Neuronal stem cell (in vitro differentiated cells): ENCODE measurements at regions not wholly inside any gene's neighbourhood (a gene's known extent, or its start where the extent isn't known, plus 50 kb on each side); places are given as distances from the start of the nearest gene placed in this dataset.

Experiments used
- DNase-seq: peaks from one replicate; pipeline ENCODE4 v3.0.0-alpha.2; 2013; ENCODE audit warnings: low spot score
- H2AFZ ChIP-seq: one replicate; pipeline ENCODE4 v1.6.1; 2013; ENCODE audit warnings: mild to moderate bottlenecking, low read length, inconsistent platforms
- H2AK5ac ChIP-seq: 2 replicates; pipeline ENCODE4 v1.6.1; 2013; ENCODE audit warnings: low read depth, mild to moderate bottlenecking, inconsistent platforms, low read length, moderate library complexity, mixed read lengths
- H2BK120ac ChIP-seq: 2 replicates; pipeline ENCODE4 v1.6.1; 2013; ENCODE audit warnings: low read depth, mild to moderate bottlenecking, inconsistent platforms, low read length, moderate library complexity, mixed read lengths
- H2BK12ac ChIP-seq: one replicate; pipeline ENCODE4 v1.6.1; 2013; ENCODE audit warnings: low read length, inconsistent platforms
- H2BK15ac ChIP-seq: 2 replicates; pipeline ENCODE4 v1.6.1; 2013; ENCODE audit warnings: mild to moderate bottlenecking, low read length, inconsistent platforms, mixed read lengths
- H2BK5ac ChIP-seq: one replicate; pipeline ENCODE4 v1.6.1; 2013; ENCODE audit warnings: inconsistent platforms, mild to moderate bottlenecking, low read length, moderate library complexity
- H3K14ac ChIP-seq: one replicate; pipeline ENCODE4 v1.6.1; 2013; ENCODE audit warnings: low read length, inconsistent platforms
- H3K18ac ChIP-seq: 2 replicates; pipeline ENCODE4 v1.6.1; 2013; ENCODE audit warnings: low read length, inconsistent platforms
- H3K23ac ChIP-seq: 2 replicates; pipeline ENCODE4 v1.6.1; 2013; ENCODE audit warnings: low read depth, mild to moderate bottlenecking, mixed read lengths, low read length, inconsistent platforms; ENCODE audit not compliant: poor library complexity
- H3K27ac ChIP-seq: replicated peaks from 3 replicates; pipeline ENCODE4 v1.5.1; 2013; ENCODE audit warnings: low read length, inconsistent platforms
- H3K27me3 ChIP-seq, 3 experiments: 2 replicates each; pipeline ENCODE4 v1.6.1; 2013; ENCODE audit warnings: low read length in 3 of 3, mild to moderate bottlenecking in 2 of 3, inconsistent platforms in 1 of 3, low read depth in 1 of 3, mixed read lengths in 1 of 3, moderate library complexity in 1 of 3; ENCODE audit not compliant: control insufficient read depth in 3 of 3, insufficient read depth in 3 of 3
- H3K36me3 ChIP-seq, 2 donors: replicated peaks in 1 of 2; 2 replicates each; pipeline ENCODE4 v1.6.1; 2013; ENCODE audit warnings: low read length in 2 of 2; ENCODE audit not compliant: control insufficient read depth in 2 of 2, insufficient read depth in 2 of 2
- H3K4ac ChIP-seq: 2 replicates; pipeline ENCODE4 v1.6.1; 2013; ENCODE audit warnings: inconsistent platforms, mild to moderate bottlenecking, low read length, moderate library complexity
- H3K4me1 ChIP-seq, 2 donors: 1 replicate in 1 of 2; 2 replicates in 1 of 2; pipeline ENCODE4 v1.6.1; 2013; ENCODE audit warnings: low read length in 2 of 2, low read depth in 1 of 2; ENCODE audit not compliant: control insufficient read depth in 2 of 2, insufficient read depth in 1 of 2
- H3K4me2 ChIP-seq: one replicate; pipeline ENCODE4 v1.6.1; 2013; ENCODE audit warnings: mild to moderate bottlenecking, low read length, inconsistent platforms; ENCODE audit not compliant: insufficient read depth, poor library complexity, severe bottlenecking
- H3K4me3 ChIP-seq, 2 donors: 2 replicates each; pipeline ENCODE4 v1.5.1; 2013; ENCODE audit warnings: low read length in 2 of 2, mild to moderate bottlenecking in 2 of 2, inconsistent platforms in 1 of 2, moderate library complexity in 1 of 2
- H3K79me1 ChIP-seq: one replicate; pipeline ENCODE4 v1.6.1; 2013; ENCODE audit warnings: low read depth, mild to moderate bottlenecking, inconsistent platforms, low read length, moderate library complexity
- H3K9ac ChIP-seq: one replicate; pipeline ENCODE4 v1.6.1; 2013; ENCODE audit warnings: mild to moderate bottlenecking, low read depth, low read length, inconsistent platforms; ENCODE audit not compliant: poor library complexity
- H3K9me3 ChIP-seq, 2 donors: replicated peaks in 1 of 2; 2 replicates each; pipeline versions ENCODE3 to v1.6.1; 2013; ENCODE audit warnings: low read length in 2 of 2, mild to moderate bottlenecking in 2 of 2, inconsistent platforms in 1 of 2, low read depth in 1 of 2, mixed read lengths in 1 of 2, moderate library complexity in 1 of 2; ENCODE audit not compliant: control insufficient read depth in 2 of 2, insufficient read depth in 1 of 2
- H4K8ac ChIP-seq: one replicate; pipeline ENCODE4 v1.6.1; 2013; ENCODE audit warnings: low read depth, mild to moderate bottlenecking, inconsistent platforms, low read length, moderate library complexity
- H4K91ac ChIP-seq: one replicate; pipeline ENCODE4 v1.6.1; 2013; ENCODE audit warnings: low read length, low read depth, mild to moderate bottlenecking, inconsistent platforms; ENCODE audit not compliant: poor library complexity
- WGBS, 2 donors: extraction: QIAGEN DNeasy Blood & Tissue Kit; methylation state at CpG; one replicate each; pipeline ENCODE4 v1.1.7; 2013; ENCODE audit warnings: missing lambda C conversion rate in 2 of 2, mixed read lengths in 1 of 2; ENCODE audit not compliant: insufficient read length in 2 of 2, insufficient replicate concordance in 1 of 2; ENCODE audit errors: extremely low coverage in 2 of 2; 5-methylcytosine and 5-hydroxymethylcytosine counted together

DNA sequence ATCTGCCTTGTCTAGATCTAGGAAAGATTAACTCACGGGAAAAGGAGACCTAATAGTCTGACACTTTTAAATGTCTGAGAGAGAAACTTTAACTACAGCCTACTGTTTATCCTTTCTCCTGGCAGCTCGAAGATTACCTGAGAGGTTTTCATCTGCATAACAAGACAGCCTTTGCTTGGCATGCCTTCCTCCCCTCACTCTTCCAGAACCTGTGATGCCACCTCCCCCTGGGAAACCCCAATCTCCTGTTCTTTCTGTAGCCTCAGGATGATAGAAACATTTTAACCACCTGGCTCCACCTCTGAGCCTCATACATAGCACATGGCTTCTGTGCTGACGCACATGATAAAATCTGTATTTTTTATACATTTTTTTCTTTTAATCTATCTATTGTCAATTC is 420.8 kb downstream of the CNTN6 start:
- H3K9me3 ChIP-seq = no peaks in the 10 kb centered on the region
- DNase-seq = no peak

DNA sequence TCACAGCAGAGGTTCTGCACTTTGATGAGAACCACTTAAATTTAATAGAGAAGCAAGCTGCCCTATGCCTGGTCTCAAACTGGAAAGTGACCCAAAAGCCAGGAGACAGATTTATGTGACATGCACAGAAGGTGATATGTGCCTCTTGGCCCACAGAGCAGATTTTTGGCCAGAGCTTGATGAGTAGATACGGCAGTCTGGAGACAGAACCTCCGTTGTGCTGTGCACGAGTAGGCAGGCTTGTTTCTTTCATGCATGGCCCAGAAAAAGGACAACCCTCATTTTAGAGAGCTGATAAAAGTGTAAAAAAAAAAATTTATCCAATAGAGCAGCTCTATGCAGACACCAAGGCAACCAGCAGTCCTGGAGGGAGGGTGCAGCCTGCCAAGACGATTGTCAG is 423.1 kb downstream of the CNTN6 start:
- DNase-seq = no peak
- H2BK120ac ChIP-seq = no peak overlapping the region
- H4K8ac ChIP-seq = no peak overlapping the region
- H3K9ac ChIP-seq = no peak overlapping the region
- H2AK5ac ChIP-seq = no peak overlapping the region
- H3K4me2 ChIP-seq = no peak overlapping the region
- no peaks in the 10 kb centered on the region for H3K27me3 ChIP-seq
- no peak overlapping the region for H3K23ac ChIP-seq
- H3K4me3 ChIP-seq = no peak overlapping the region
- H3K27ac ChIP-seq = no peak overlapping the region
- H2BK12ac ChIP-seq = no peak overlapping the region
- no peak overlapping the region for H3K14ac ChIP-seq
- no peaks in the 10 kb centered on the region for H3K79me1 ChIP-seq
- no peaks in the 10 kb centered on the region for H3K36me3 ChIP-seq
- no peak overlapping the region for H3K4ac ChIP-seq
- H3K18ac ChIP-seq = no peak overlapping the region
- no peak overlapping the region for H4K91ac ChIP-seq
- no CpG with 5 or more reads among the region's 4 CpGs for WGBS, 2 donors
- no peaks in the 10 kb centered on the region for H3K9me3 ChIP-seq
- H2BK15ac ChIP-seq = no peak overlapping the region
- no peak overlapping the region for H2BK5ac ChIP-seq
- H3K4me1 ChIP-seq = no peaks in the 10 kb centered on the region
- no peak overlapping the region for H2AFZ ChIP-seq

More for the DNA sequence above, 420.8 kb downstream of the CNTN6 start:
- H3K36me3 ChIP-seq = no peaks in the 10 kb centered on the region
- H2AFZ ChIP-seq = no peak overlapping the region
- H3K4me2 ChIP-seq = no peak overlapping the region
- H3K27ac ChIP-seq = no peak overlapping the region
- H3K4me3 ChIP-seq = no peak overlapping the region
- no peaks in the 10 kb centered on the region for H3K27me3 ChIP-seq
- WGBS, 2 donors = no CpG with 5 or more reads among the region's 3 CpGs
- no peak overlapping the region for H3K14ac ChIP-seq
- H4K8ac ChIP-seq = no peak overlapping the region
- H2BK120ac ChIP-seq = no peak overlapping the region
- H3K79me1 ChIP-seq = no peaks in the 10 kb centered on the region
- H3K9ac ChIP-seq = no peak overlapping the region
- H3K23ac ChIP-seq = no peak overlapping the region
- no peaks in the 10 kb centered on the region for H3K4me1 ChIP-seq
- no peak overlapping the region for H3K4ac ChIP-seq
- no peak overlapping the region for H2BK5ac ChIP-seq
- no peak overlapping the region for H4K91ac ChIP-seq
- H2BK15ac ChIP-seq = no peak overlapping the region
- H2BK12ac ChIP-seq = no peak overlapping the region
- no peak overlapping the region for H2AK5ac ChIP-seq
- H3K18ac ChIP-seq = no peak overlapping the region

DNA sequence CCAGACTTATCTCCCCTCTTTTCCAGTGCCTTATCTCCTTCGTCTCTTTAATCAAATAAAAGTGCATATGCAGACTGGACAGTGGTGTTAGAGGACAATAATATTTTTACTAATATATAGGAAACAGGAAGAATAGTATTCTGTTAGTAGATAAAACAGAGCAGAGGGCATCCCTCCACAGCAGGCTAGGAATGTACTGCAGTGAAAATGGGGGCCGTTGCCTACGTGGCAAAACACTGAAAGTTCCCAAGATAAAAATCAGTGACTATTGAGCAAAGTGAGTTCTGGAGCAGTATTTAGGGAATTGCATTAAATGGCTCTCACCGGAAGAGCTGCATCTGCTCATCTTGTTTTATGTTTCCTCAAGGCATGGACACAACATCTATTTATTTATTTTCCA is 435.0 kb downstream of the CNTN6 start:
- Histone ChIP-seq H3K9me3 (no peaks in the 10 kb centered on the region), H3K23ac (no peak overlapping the region), H3K4ac (no peak overlapping the region)

DNA sequence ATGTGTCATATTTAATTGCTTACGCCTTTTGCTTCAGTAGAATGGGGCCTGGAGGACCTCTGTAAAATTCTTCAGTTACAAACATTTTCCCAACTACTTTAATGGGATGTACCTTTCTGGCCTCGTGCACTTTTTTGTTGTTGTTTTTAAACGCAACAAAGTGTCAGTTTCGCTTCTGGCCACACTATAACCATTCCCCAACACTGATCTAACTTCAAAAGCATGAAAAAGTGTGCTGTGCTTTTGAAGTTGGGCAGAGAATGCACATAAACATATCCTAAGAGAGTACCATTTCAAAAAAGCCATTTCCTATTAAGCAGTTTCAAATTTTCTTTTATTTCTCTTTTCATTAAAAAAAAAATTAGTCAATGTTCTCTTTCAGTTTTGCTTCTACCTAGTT is 435.8 kb downstream of the CNTN6 start:
- no peaks in the 10 kb centered on the region for H3K79me1 ChIP-seq
- no peak overlapping the region for H3K4me2 ChIP-seq
- H2BK5ac ChIP-seq = no peak overlapping the region
- no peak overlapping the region for H3K23ac ChIP-seq
- H2AFZ ChIP-seq = no peak overlapping the region
- no peak overlapping the region for H2BK120ac ChIP-seq
- no peak overlapping the region for H3K18ac ChIP-seq
- no peak overlapping the region for H2AK5ac ChIP-seq
- no peak overlapping the region for H4K91ac ChIP-seq
- DNase-seq = no peak
- H3K4ac ChIP-seq = no peak overlapping the region
- WGBS, 2 donors = no CpG with 5 or more reads among the region's 4 CpGs
- no peak overlapping the region for H3K9ac ChIP-seq
- H3K9me3 ChIP-seq = no peaks in the 10 kb centered on the region
- no peak overlapping the region for H3K4me3 ChIP-seq
- H3K27me3 ChIP-seq = no peaks in the 10 kb centered on the region
- no peak overlapping the region for H3K14ac ChIP-seq
- no peak overlapping the region for H4K8ac ChIP-seq
- no peak overlapping the region for H2BK15ac ChIP-seq
- H3K36me3 ChIP-seq = no peaks in the 10 kb centered on the region
- no peaks in the 10 kb centered on the region for H3K4me1 ChIP-seq
- H3K27ac ChIP-seq = no peak overlapping the region
- H2BK12ac ChIP-seq = no peak overlapping the region

More for the DNA sequence above, 435.0 kb downstream of the CNTN6 start:
- DNase-seq = no peak
- H2AK5ac ChIP-seq = no peak overlapping the region
- H3K4me2 ChIP-seq = no peak overlapping the region
- no peaks in the 10 kb centered on the region for H3K36me3 ChIP-seq
- H3K4me3 ChIP-seq = no peak overlapping the region
- H2BK12ac ChIP-seq = no peak overlapping the region
- H3K4me1 ChIP-seq = no peaks in the 10 kb centered on the region
- no peak overlapping the region for H2BK15ac ChIP-seq
- no peak overlapping the region for H4K8ac ChIP-seq
- no peak overlapping the region for H2BK120ac ChIP-seq
- no peak overlapping the region for H3K9ac ChIP-seq
- no peak overlapping the region for H2AFZ ChIP-seq
- H3K27me3 ChIP-seq = no peaks in the 10 kb centered on the region
- H3K79me1 ChIP-seq = no peaks in the 10 kb centered on the region
- H4K91ac ChIP-seq = no peak overlapping the region
- H3K27ac ChIP-seq = no peak overlapping the region
- no CpG with 5 or more reads among the region's 4 CpGs for WGBS, 2 donors
- no peak overlapping the region for H2BK5ac ChIP-seq
- no peak overlapping the region for H3K14ac ChIP-seq
- H3K18ac ChIP-seq = no peak overlapping the region
